WTC11 (cell line): ENCODE measurements at regions not wholly inside any gene's neighbourhood (a gene's known extent, or its start where the extent isn't known, plus 50 kb on each side); places are given as distances from the start of the nearest gene placed in this dataset.

Source experiments
- ATAC-seq: fragments of 200-7000 bp; cut with Tn5 transposase; 2 replicates; pipeline ENCODE4 v1.10.0; 2021; ENCODE audit warnings: mild to moderate bottlenecking, moderate library complexity
- CTCF ChIA-PET: fragments of 300-600 bp; sonication (Branson Sonifier 250); formaldehyde crosslinking; loops from one replicate; lab custom pipeline; 2021; ENCODE audit warnings: antibody characterized with exemption; lab: Charles Lee
- POLR2A ChIA-PET: fragments of 350-600 bp; sonication (Branson Sonifier 250); formaldehyde crosslinking; loops from one replicate; lab custom pipeline; 2021; ENCODE audit warnings: antibody characterized with exemption; lab: Charles Lee
- DNase-seq: peaks from one replicate; pipeline ENCODE4 v3.0.0; 2021; ENCODE audit warnings: low spot score
- H3K27ac Mint-ChIP-seq: 2 replicates; pipeline ENCODE4 v1.8.0; 2021; ENCODE audit warnings: mixed read lengths
- H3K27me3 Mint-ChIP-seq: 2 replicates; pipeline ENCODE4 v1.8.0; 2021; ENCODE audit warnings: low read depth, mild to moderate bottlenecking, moderate library complexity, mixed read lengths
- H3K36me3 Mint-ChIP-seq: 2 replicates; pipeline ENCODE4 v1.8.0; 2021; ENCODE audit warnings: mixed read lengths
- H3K4me1 Mint-ChIP-seq: 2 replicates; pipeline ENCODE4 v1.8.0; 2022; ENCODE audit warnings: mixed read lengths
- H3K4me3 Mint-ChIP-seq: 2 replicates; pipeline ENCODE4 v1.8.0; 2021; ENCODE audit warnings: mild to moderate bottlenecking, moderate library complexity, mixed read lengths
- H3K9me3 Mint-ChIP-seq: 2 replicates; pipeline ENCODE4 v1.8.0; 2021; ENCODE audit warnings: mixed read lengths
- CBFB ChIP-seq: sonication (generic); formaldehyde crosslinking; IDR thresholded peaks from 2 replicates; pipeline ENCODE4 v1.8.1; 2022; ENCODE audit warnings: mild to moderate bottlenecking, low read depth, missing genetic modification reagents
- CREB1 ChIP-seq: sonication (generic); formaldehyde crosslinking; IDR thresholded peaks from 2 replicates; pipeline ENCODE4 v1.8.0; 2023; ENCODE audit warnings: mild to moderate bottlenecking, missing genetic modification reagents
- EMX1 ChIP-seq: fragments of 250-450 bp; sonication (Bioruptor Pico); IDR thresholded peaks from 2 replicates; pipeline ENCODE4 v1.8.0; 2021; ENCODE audit warnings: mild to moderate bottlenecking
- ESRRA ChIP-seq: sonication (generic); formaldehyde crosslinking; IDR thresholded peaks from 2 replicates; pipeline ENCODE4 v1.8.1; 2022; ENCODE audit warnings: mild to moderate bottlenecking, missing genetic modification reagents, borderline replicate concordance
- ETV6 ChIP-seq: sonication (generic); formaldehyde crosslinking; IDR thresholded peaks from 2 replicates; pipeline ENCODE4 v1.8.1; 2022; ENCODE audit warnings: mild to moderate bottlenecking, missing genetic modification reagents
- FOXJ3 ChIP-seq: sonication (generic); formaldehyde crosslinking; IDR thresholded peaks from 2 replicates; pipeline ENCODE4 v1.9.0; 2021; ENCODE audit warnings: missing genetic modification reagents, mild to moderate bottlenecking, borderline replicate concordance
- FOXP1 ChIP-seq: sonication (generic); formaldehyde crosslinking; IDR thresholded peaks from 2 replicates; pipeline ENCODE4 v1.8.0; 2022; ENCODE audit warnings: missing genetic modification reagents, mild to moderate bottlenecking, moderate library complexity, borderline replicate concordance
- IRF2 ChIP-seq: sonication (generic); formaldehyde crosslinking; IDR thresholded peaks from 2 replicates; pipeline ENCODE4 v1.8.0; 2022; ENCODE audit warnings: low read depth, missing genetic modification reagents, borderline replicate concordance
- JAZF1 ChIP-seq: fragments of 250-450 bp; sonication (Bioruptor Pico); IDR thresholded peaks from 2 replicates; pipeline ENCODE4 v1.9.0; 2021; ENCODE audit warnings: moderate library complexity, mild to moderate bottlenecking, inconsistent platforms
- JUN ChIP-seq: sonication (generic); formaldehyde crosslinking; IDR thresholded peaks from 2 replicates; pipeline ENCODE4 v1.8.0; 2023; ENCODE audit warnings: mild to moderate bottlenecking, missing genetic modification reagents
- NFATC4 ChIP-seq: fragments of 250-450 bp; sonication (Bioruptor Pico); IDR thresholded peaks from 2 replicates; pipeline ENCODE4 v1.9.0; 2021; ENCODE audit warnings: mild to moderate bottlenecking
- NFYB ChIP-seq: sonication (generic); formaldehyde crosslinking; conservative IDR thresholded peaks from 2 replicates; pipeline ENCODE4 v1.8.0; 2022; ENCODE audit warnings: low read depth, missing genetic modification reagents
- NR1H2 ChIP-seq: sonication (generic); formaldehyde crosslinking; IDR thresholded peaks from 2 replicates; pipeline ENCODE4 v1.9.0; 2021; ENCODE audit warnings: mild to moderate bottlenecking, moderate library complexity, missing genetic modification reagents
- OVOL2 ChIP-seq: fragments of 250-450 bp; sonication (Bioruptor Pico); IDR thresholded peaks from 2 replicates; pipeline ENCODE4 v1.9.0; 2021; ENCODE audit warnings: mild to moderate bottlenecking, borderline replicate concordance
- SMAD4 ChIP-seq: sonication (generic); formaldehyde crosslinking; IDR thresholded peaks from 2 replicates; pipeline ENCODE4 v1.8.0; 2022; ENCODE audit warnings: mild to moderate bottlenecking, missing genetic modification reagents
- TEAD4 ChIP-seq: sonication (generic); formaldehyde crosslinking; IDR thresholded peaks from 2 replicates; pipeline ENCODE4 v1.8.0; 2022; ENCODE audit warnings: mild to moderate bottlenecking, missing genetic modification reagents
- ZBTB21 ChIP-seq: sonication (generic); formaldehyde crosslinking; IDR thresholded peaks from 2 replicates; pipeline ENCODE4 v1.8.1; 2023; ENCODE audit warnings: mild to moderate bottlenecking, missing genetic modification reagents, borderline replicate concordance
- ZNF219 ChIP-seq: sonication (generic); formaldehyde crosslinking; IDR thresholded peaks from 2 replicates; pipeline ENCODE4 v1.8.0; 2023; ENCODE audit warnings: missing genetic modification reagents, mild to moderate bottlenecking, borderline replicate concordance
- ZNF396 ChIP-seq: fragments of 250-450 bp; sonication (Bioruptor Pico); IDR thresholded peaks from 2 replicates; pipeline ENCODE4 v1.8.0; 2021; ENCODE audit warnings: mild to moderate bottlenecking, moderate library complexity, borderline replicate concordance
- TF ChIP-seq, protein P1 (sequence below): sonication (generic); formaldehyde crosslinking; IDR thresholded peaks from 2 replicates; pipeline ENCODE4 v1.8.0; 2023; ENCODE audit warnings: missing genetic modification reagents
- TF ChIP-seq, protein P2 (sequence below): sonication (generic); formaldehyde crosslinking; IDR thresholded peaks from 2 replicates; pipeline ENCODE4 v1.8.1; 2023; ENCODE audit warnings: mild to moderate bottlenecking, missing genetic modification reagents
- TF ChIP-seq, protein P3 (sequence below): sonication (generic); formaldehyde crosslinking; IDR thresholded peaks from 2 replicates; pipeline ENCODE4 v1.8.1; 2023; ENCODE audit warnings: mild to moderate bottlenecking, missing genetic modification reagents, moderate library complexity
- TF ChIP-seq, protein P4 (sequence below): sonication (generic); formaldehyde crosslinking; IDR thresholded peaks from 2 replicates; pipeline ENCODE4 v1.8.0; 2022; ENCODE audit warnings: missing genetic modification reagents
- TF ChIP-seq, protein P5 (sequence below): sonication (generic); formaldehyde crosslinking; IDR thresholded peaks from 2 replicates; pipeline ENCODE4 v1.8.1; 2022; ENCODE audit warnings: mild to moderate bottlenecking, moderate library complexity, missing genetic modification reagents
- TF ChIP-seq, protein P6 (sequence below): fragments of 200-600 bp; IDR thresholded peaks from 2 replicates; pipeline ENCODE4 v1.8.0; 2022; ENCODE audit warnings: antibody characterized with exemption

DNA sequence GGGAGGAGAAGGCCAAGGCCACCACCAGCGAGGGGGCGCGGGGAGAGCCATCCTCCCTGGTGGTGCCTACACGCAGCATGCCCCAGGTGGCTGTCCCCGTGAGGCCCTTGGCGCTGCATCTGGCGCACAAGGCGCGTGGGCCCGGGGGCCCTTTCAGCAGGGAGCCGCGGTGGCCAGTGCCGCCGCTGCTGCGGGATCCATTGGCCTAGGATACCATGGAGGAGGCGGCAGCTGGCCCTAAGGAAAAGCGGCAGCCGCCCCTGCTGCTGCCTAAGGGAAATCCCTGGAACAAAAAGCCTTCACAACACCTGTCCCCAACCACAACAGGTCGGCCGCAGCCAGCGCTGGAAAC is 1059.6 kb downstream of the TECRL start:
- Mint-ChIP-seq H3K9me3 (peaks cover 71% of the 10 kb centered on the region), H3K36me3 (peaks cover 46% of the 10 kb centered on the region), H3K27me3 (no peaks in the 10 kb centered on the region; the same call in 1 of the 2 replicates), H3K4me3 (no peak overlapping the region), H3K4me1 (no peaks in the 10 kb centered on the region), H3K27ac (no peak overlapping the region)
- no peak for DNase-seq
- TF ChIP-seq, protein P1, sequence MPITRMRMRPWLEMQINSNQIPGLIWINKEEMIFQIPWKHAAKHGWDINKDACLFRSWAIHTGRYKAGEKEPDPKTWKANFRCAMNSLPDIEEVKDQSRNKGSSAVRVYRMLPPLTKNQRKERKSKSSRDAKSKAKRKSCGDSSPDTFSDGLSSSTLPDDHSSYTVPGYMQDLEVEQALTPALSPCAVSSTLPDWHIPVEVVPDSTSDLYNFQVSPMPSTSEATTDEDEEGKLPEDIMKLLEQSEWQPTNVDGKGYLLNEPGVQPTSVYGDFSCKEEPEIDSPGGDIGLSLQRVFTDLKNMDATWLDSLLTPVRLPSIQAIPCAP (CRISPR knock-in tag): no peak
- TF ChIP-seq NFYB (CRISPR knock-in tag) (no peak), OVOL2 (CRISPR knock-in tag) (no peak), ESRRA (CRISPR knock-in tag) (no peak), FOXJ3 (CRISPR knock-in tag) (no peak), FOXP1 (CRISPR knock-in tag) (no peak), SMAD4 (CRISPR knock-in tag) (no peak), JAZF1 (CRISPR knock-in tag) (no peak), ZNF396 (CRISPR knock-in tag) (no peak), NFATC4 (CRISPR knock-in tag) (no peak), CBFB (CRISPR knock-in tag) (no peak), NR1H2 (CRISPR knock-in tag) (no peak), TEAD4 (CRISPR knock-in tag) (no peak), JUN (no peak), EMX1 (CRISPR knock-in tag) (no peak), ZNF219 (CRISPR knock-in tag) (no peak), ETV6 (CRISPR knock-in tag) (no peak), CREB1 (CRISPR knock-in tag) (no peak)
- TF ChIP-seq, protein P2, sequence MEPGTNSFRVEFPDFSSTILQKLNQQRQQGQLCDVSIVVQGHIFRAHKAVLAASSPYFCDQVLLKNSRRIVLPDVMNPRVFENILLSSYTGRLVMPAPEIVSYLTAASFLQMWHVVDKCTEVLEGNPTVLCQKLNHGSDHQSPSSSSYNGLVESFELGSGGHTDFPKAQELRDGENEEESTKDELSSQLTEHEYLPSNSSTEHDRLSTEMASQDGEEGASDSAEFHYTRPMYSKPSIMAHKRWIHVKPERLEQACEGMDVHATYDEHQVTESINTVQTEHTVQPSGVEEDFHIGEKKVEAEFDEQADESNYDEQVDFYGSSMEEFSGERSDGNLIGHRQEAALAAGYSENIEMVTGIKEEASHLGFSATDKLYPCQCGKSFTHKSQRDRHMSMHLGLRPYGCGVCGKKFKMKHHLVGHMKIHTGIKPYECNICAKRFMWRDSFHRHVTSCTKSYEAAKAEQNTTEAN (CRISPR knock-in tag): no peak
- ATAC-seq: no peak
- ChIA-PET POLR2A (no interaction called here), CTCF (no interaction called here)

DNA sequence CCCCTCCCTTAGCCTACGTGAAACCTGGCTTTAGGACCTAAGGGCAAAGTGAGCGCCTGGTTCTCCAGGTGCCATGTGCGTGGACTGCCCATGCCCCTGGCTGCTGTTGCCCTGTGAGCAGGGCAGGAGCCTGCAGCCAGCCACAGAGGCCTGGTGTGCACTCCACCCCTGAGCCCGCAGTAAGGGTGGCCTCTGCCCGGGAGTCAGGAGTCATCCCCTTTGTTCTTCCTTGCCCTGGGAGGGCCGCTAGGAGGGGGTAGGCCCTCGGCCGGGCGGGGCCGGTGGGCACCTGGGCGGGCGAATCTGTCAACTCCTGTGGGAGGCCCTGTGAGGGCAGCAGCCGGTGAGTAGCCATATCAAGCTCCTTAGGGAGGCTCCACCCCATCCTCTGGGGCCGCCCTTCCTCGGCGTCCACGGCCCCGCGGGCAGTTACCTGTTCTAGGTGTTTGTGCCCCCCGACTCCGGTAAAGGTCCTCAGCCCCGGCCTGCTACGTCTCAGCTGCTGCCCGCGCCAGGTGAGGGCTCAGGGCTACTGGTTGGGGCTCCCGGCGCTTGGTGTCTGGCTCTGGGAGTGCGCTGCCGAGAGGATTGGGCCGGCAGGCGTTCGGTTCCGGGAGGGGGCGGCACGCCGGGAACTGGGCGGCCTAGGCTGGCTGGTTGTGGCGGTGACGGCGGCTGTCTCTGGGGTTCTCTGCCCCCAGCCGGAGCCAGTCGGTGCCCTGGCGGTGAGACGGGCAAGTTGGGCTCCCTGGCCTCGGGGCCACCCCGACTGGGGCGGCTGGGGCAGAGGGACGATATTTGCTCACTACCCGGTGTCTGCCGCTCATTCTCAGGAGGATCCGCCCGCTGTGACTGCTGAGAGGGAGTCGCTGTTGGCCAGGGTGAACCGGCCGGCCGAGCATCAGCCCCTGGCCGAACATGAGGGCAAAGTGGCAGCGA is 1060.2 kb downstream of the TECRL start:
- no peak for DNase-seq
- CTCF ChIA-PET: no interaction called here
- Mint-ChIP-seq H3K4me3 (no peak overlapping the region), H3K27me3 (no peaks in the 10 kb centered on the region; the same call in 1 of the 2 replicates), H3K9me3 (peaks cover 73% of the 10 kb centered on the region), H3K27ac (no peak overlapping the region), H3K4me1 (no peaks in the 10 kb centered on the region), H3K36me3 (peaks cover 53% of the 10 kb centered on the region)
- ATAC-seq: no peak
- POLR2A ChIA-PET: no interaction called here
- TF ChIP-seq, protein P3, sequence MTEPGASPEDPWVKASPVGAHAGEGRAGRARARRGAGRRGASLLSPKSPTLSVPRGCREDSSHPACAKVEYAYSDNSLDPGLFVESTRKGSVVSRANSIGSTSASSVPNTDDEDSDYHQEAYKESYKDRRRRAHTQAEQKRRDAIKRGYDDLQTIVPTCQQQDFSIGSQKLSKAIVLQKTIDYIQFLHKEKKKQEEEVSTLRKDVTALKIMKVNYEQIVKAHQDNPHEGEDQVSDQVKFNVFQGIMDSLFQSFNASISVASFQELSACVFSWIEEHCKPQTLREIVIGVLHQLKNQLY (CRISPR knock-in tag): no peak
- TF ChIP-seq IRF2 (CRISPR knock-in tag): no peak
- no peak for TF ChIP-seq JUN
- no peak for TF ChIP-seq ZBTB21 (CRISPR knock-in tag)
- TF ChIP-seq, protein P4, sequence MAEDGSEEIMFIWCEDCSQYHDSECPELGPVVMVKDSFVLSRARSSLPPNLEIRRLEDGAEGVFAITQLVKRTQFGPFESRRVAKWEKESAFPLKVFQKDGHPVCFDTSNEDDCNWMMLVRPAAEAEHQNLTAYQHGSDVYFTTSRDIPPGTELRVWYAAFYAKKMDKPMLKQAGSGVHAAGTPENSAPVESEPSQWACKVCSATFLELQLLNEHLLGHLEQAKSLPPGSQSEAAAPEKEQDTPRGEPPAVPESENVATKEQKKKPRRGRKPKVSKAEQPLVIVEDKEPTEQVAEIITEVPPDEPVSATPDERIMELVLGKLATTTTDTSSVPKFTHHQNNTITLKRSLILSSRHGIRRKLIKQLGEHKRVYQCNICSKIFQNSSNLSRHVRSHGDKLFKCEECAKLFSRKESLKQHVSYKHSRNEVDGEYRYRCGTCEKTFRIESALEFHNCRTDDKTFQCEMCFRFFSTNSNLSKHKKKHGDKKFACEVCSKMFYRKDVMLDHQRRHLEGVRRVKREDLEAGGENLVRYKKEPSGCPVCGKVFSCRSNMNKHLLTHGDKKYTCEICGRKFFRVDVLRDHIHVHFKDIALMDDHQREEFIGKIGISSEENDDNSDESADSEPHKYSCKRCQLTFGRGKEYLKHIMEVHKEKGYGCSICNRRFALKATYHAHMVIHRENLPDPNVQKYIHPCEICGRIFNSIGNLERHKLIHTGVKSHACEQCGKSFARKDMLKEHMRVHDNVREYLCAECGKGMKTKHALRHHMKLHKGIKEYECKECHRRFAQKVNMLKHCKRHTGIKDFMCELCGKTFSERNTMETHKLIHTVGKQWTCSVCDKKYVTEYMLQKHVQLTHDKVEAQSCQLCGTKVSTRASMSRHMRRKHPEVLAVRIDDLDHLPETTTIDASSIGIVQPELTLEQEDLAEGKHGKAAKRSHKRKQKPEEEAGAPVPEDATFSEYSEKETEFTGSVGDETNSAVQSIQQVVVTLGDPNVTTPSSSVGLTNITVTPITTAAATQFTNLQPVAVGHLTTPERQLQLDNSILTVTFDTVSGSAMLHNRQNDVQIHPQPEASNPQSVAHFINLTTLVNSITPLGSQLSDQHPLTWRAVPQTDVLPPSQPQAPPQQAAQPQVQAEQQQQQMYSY (CRISPR knock-in tag): no peak
- TF ChIP-seq NFYB (CRISPR knock-in tag): no peak
- TF ChIP-seq, protein P5, sequence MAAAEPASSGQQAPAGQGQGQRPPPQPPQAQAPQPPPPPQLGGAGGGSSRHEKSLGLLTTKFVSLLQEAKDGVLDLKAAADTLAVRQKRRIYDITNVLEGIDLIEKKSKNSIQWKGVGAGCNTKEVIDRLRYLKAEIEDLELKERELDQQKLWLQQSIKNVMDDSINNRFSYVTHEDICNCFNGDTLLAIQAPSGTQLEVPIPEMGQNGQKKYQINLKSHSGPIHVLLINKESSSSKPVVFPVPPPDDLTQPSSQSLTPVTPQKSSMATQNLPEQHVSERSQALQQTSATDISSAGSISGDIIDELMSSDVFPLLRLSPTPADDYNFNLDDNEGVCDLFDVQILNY (CRISPR knock-in tag): no peak
- TF ChIP-seq, protein P6, sequence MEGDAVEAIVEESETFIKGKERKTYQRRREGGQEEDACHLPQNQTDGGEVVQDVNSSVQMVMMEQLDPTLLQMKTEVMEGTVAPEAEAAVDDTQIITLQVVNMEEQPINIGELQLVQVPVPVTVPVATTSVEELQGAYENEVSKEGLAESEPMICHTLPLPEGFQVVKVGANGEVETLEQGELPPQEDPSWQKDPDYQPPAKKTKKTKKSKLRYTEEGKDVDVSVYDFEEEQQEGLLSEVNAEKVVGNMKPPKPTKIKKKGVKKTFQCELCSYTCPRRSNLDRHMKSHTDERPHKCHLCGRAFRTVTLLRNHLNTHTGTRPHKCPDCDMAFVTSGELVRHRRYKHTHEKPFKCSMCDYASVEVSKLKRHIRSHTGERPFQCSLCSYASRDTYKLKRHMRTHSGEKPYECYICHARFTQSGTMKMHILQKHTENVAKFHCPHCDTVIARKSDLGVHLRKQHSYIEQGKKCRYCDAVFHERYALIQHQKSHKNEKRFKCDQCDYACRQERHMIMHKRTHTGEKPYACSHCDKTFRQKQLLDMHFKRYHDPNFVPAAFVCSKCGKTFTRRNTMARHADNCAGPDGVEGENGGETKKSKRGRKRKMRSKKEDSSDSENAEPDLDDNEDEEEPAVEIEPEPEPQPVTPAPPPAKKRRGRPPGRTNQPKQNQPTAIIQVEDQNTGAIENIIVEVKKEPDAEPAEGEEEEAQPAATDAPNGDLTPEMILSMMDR: no peak
- TF ChIP-seq, protein P2 (CRISPR knock-in tag): no peak
